Type B pancreatic cell (in vitro differentiated cells): ENCODE measurements at regions not wholly inside any gene's neighbourhood (a gene's known extent, or its start where the extent isn't known, plus 50 kb on each side); places are given as distances from the start of the nearest gene placed in this dataset.
"Not testable (repeated sequence)": the region's sequence is repeated elsewhere in the genome, so short reads cannot be mapped to it uniquely, and the experiment has no call there.

ENCODE experiments used
- DNase-seq: peaks from one replicate; pipeline ENCODE4 v3.0.0; 2021; ENCODE audit warnings: mixed read lengths; ENCODE audit not compliant: unreplicated experiment; ENCODE audit errors: extremely low spot score
- H3K27ac Mint-ChIP-seq: 2 replicates; pipeline ENCODE4 v1.8.0; 2021; ENCODE audit warnings: mild to moderate bottlenecking, mixed read lengths
- H3K27me3 Mint-ChIP-seq: 2 replicates; pipeline ENCODE4 v1.8.0; 2021; ENCODE audit warnings: mixed read lengths
- H3K36me3 Mint-ChIP-seq: 2 replicates; pipeline ENCODE4 v1.8.0; 2021; ENCODE audit warnings: mixed read lengths
- H3K4me1 Mint-ChIP-seq: one replicate; pipeline ENCODE4 v1.8.0; 2021; ENCODE audit warnings: mixed read lengths; ENCODE audit not compliant: unreplicated experiment
- H3K4me3 Mint-ChIP-seq: 2 replicates; pipeline ENCODE4 v1.8.0; 2021; ENCODE audit warnings: mild to moderate bottlenecking, mixed read lengths
- H3K9me3 Mint-ChIP-seq: 2 replicates; pipeline ENCODE4 v1.8.0; 2021; ENCODE audit warnings: mixed read lengths
- TF ChIP-seq, protein P1 (sequence below): fragments of 200-600 bp; sonication (generic); conservative IDR thresholded peaks from 2 replicates; pipeline ENCODE4 v1.5.0; 2021; ENCODE audit warnings: antibody characterized with exemption, mild to moderate bottlenecking

DNA sequence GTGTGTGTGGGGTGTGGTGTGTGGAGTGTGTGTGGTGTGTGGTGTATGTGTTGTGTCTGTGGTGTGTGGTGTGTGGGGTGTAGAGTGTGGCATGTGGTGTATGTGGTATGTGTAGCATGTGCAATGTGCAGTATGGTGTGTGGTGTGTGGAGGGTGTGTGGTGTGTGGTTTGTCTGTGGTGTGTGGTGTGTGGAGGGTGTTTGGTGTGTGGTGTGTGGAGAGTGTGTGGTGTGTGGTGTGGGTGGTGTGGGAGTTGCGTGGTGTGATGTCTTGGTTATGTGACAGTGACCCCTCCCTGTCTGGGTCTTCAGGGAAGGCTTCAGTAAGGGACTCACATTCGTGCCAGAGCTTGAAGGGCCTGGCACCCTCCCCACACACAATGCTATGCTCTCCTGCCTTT, 718.2 kb upstream of the SOX11 start:
- no peak overlapping the region for H3K27ac Mint-ChIP-seq
- no peak for DNase-seq
- no peak overlapping the region for H3K4me3 Mint-ChIP-seq
- TF ChIP-seq, protein P1, sequence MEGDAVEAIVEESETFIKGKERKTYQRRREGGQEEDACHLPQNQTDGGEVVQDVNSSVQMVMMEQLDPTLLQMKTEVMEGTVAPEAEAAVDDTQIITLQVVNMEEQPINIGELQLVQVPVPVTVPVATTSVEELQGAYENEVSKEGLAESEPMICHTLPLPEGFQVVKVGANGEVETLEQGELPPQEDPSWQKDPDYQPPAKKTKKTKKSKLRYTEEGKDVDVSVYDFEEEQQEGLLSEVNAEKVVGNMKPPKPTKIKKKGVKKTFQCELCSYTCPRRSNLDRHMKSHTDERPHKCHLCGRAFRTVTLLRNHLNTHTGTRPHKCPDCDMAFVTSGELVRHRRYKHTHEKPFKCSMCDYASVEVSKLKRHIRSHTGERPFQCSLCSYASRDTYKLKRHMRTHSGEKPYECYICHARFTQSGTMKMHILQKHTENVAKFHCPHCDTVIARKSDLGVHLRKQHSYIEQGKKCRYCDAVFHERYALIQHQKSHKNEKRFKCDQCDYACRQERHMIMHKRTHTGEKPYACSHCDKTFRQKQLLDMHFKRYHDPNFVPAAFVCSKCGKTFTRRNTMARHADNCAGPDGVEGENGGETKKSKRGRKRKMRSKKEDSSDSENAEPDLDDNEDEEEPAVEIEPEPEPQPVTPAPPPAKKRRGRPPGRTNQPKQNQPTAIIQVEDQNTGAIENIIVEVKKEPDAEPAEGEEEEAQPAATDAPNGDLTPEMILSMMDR, result no peak
- no peaks in the 10 kb centered on the region for H3K4me1 Mint-ChIP-seq
- no peaks in the 10 kb centered on the region for H3K9me3 Mint-ChIP-seq
- H3K36me3 Mint-ChIP-seq, result no peaks in the 10 kb centered on the region
- no peaks in the 10 kb centered on the region for H3K27me3 Mint-ChIP-seq

DNA sequence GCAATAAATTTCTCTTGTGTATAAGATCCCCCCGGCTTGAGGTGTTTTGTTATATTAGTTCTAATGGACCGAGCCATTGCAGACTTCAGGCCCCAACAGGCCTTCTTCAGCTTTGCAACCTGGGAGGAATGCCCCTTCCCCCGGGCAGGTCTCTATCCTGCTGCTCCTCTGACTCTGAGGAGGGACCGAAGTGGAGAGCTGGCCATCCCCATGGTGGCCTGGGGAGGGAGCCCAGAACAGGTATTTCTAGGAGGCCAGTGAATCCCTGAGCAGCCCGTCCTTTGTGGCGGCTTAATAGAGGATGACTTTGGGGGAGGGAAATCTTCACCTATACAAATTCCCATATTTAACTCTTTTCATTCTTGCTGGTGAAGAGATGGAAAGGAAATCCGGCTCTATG, 715.8 kb upstream of the SOX11 start:
- no peaks in the 10 kb centered on the region for H3K9me3 Mint-ChIP-seq

DNA sequence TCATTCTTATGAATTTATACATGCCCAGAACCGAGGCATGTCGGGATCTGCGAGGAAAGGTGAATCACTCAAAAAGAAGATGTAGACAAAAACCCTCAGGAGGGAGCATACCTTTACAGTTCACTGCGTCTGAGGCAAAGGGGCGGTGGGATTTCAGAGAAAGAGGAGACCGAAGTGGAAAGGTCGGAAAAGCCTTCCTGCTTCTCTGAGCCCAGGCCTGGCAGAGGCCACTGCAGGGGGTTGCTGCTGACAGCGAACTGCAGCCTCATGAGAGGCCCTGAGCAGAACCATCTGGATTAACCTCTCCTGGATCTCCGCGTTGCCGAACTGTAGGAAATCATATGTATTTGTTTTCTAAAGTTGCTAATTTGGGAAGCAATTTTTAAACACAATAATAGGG, 713.1 kb upstream of the SOX11 start:
- Mint-ChIP-seq H3K4me3 (no peak overlapping the region), H3K9me3 (no peaks in the 10 kb centered on the region), H3K36me3 (no peaks in the 10 kb centered on the region), H3K27ac (no peak overlapping the region), H3K27me3 (no peaks in the 10 kb centered on the region), H3K4me1 (peaks cover 14% of the 10 kb centered on the region)
- TF ChIP-seq, protein P1, result no peak
- no peak for DNase-seq

More for the DNA sequence above, 715.8 kb upstream of the SOX11 start:
- TF ChIP-seq, protein P1, result no peak
- no peak for DNase-seq
- Mint-ChIP-seq H3K4me3 (no peak overlapping the region), H3K36me3 (no peaks in the 10 kb centered on the region), H3K27me3 (no peaks in the 10 kb centered on the region), H3K27ac (no peak overlapping the region), H3K4me1 (peaks cover 14% of the 10 kb centered on the region)

DNA sequence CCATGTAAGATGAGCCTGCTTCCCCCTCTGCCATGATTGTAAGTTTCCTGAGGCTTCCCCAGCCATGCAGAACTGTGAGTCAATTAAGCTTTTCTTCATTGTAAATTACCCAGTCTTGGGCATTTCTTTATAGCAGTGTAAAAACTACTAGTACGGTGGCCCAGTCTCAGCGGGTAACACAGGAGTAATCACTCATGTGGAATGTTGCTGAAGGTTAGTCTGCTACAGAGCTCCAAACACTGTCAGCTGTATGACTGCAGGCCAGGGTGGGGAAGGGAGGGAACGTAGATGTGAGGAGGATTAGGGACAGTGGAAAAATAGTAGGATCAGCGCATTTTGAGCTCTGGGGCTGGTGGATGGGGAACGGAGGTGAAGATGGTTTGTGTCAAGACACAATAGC, 711.2 kb upstream of the SOX11 start:
- no peaks in the 10 kb centered on the region for H3K36me3 Mint-ChIP-seq
- no peak for DNase-seq
- peaks cover 4% of the 10 kb centered on the region for H3K9me3 Mint-ChIP-seq
- H3K27me3 Mint-ChIP-seq, result no peaks in the 10 kb centered on the region
- TF ChIP-seq, protein P1, result no peak
- H3K4me1 Mint-ChIP-seq, result peaks cover 14% of the 10 kb centered on the region
- no peak overlapping the region for H3K27ac Mint-ChIP-seq
- H3K4me3 Mint-ChIP-seq, result no peak overlapping the region

DNA sequence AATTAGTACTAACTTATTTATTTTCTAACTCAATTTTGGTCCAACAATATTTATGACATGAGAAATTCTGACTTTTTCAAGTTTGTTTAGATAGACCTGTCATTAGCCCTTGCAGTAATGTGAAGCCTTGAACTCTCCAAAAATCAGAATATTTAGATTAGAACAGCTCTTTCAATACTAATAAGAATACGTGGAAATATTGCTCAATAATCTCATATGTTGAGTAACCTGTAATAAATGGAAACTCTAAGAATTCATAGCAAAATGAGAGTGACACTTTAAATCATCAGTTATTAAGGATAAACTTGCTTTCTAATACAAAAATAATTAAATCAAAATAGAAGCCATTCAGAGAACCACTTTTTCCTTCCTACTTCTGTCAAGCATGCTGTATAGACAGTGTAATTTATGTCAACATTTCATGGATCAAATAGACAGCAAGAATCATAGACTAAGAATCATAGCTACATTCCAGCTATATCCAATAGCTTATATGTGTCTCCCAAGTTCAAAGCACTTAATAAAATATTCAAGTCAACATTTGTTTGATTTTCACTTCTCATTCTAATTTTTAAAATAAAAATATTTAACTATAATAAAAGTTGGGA, 710.3 kb upstream of the SOX11 start:
- no peak overlapping the region for H3K27ac Mint-ChIP-seq
- TF ChIP-seq, protein P1, result no peak
- H3K4me1 Mint-ChIP-seq, result peaks cover 14% of the 10 kb centered on the region
- H3K4me3 Mint-ChIP-seq, result no peak overlapping the region
- H3K27me3 Mint-ChIP-seq, result no peaks in the 10 kb centered on the region
- no peak for DNase-seq
- no peaks in the 10 kb centered on the region for H3K36me3 Mint-ChIP-seq
- peaks cover 4% of the 10 kb centered on the region for H3K9me3 Mint-ChIP-seq

DNA sequence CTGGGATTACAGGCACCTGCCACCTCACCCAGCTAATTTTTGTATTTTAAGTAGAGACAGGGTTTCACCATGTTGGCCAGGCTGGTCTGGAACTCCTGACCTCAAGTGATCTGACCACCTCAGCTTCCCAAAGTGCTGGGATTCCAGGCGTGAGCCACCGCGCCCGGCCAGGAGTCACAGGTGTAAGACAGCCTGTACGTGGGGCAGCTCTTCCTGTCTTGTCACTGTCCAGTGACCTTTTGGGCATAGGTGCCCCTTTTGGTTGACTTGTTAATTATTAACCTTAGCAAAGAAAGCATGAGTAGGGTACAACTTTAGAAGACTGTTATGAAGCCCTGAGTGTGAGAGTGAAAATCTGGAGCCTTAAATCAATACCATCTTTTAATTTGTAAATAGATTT, 703.7 kb upstream of the SOX11 start:
- not testable (repeated sequence) for DNase-seq, H3K27me3 Mint-ChIP-seq, H3K36me3 Mint-ChIP-seq, H3K27ac Mint-ChIP-seq, H3K4me1 Mint-ChIP-seq, H3K4me3 Mint-ChIP-seq, H3K9me3 Mint-ChIP-seq
